Activated CD4-positive, alpha-beta T cell treated with anti-CD3 and anti-CD28 coated beads for 36 hours (primary cell): ENCODE measurements at regions not wholly inside any gene's neighbourhood (a gene's known extent, or its start where the extent isn't known, plus 50 kb on each side); places are given as distances from the start of the nearest gene placed in this dataset.

ENCODE experiments used
- ATAC-seq: fragments of 200-7000 bp; cut with Tn5 transposase; one replicate; pipeline ENCODE4 v1.10.0; 2021; ENCODE audit warnings: mild to moderate bottlenecking, moderate library complexity
- CTCF ChIA-PET: fragments of 350-600 bp; sonication (Branson Sonifier 250); formaldehyde crosslinking; loops from one replicate; lab custom pipeline; 2021; ENCODE audit warnings: antibody characterized with exemption; lab: Charles Lee
- POLR2A ChIA-PET: fragments of 350-600 bp; sonication (Branson Sonifier 250); formaldehyde crosslinking; loops from one replicate; lab custom pipeline; 2021; ENCODE audit warnings: antibody characterized with exemption, inconsistent platforms; lab: Charles Lee
- DNase-seq: peaks from one replicate; pipeline ENCODE4 v3.0.0-alpha.2; 2020
- H3K27ac Mint-ChIP-seq: one replicate; pipeline ENCODE4 v1.8.0; 2021; ENCODE audit warnings: mixed read lengths
- H3K27me3 Mint-ChIP-seq: one replicate; pipeline ENCODE4 v1.8.0; 2021; ENCODE audit warnings: mixed read lengths
- H3K36me3 Mint-ChIP-seq: one replicate; pipeline ENCODE4 v1.8.0; 2021; ENCODE audit warnings: low read depth, mixed read lengths
- H3K4me1 Mint-ChIP-seq: one replicate; pipeline ENCODE4 v1.8.0; 2021; ENCODE audit warnings: mixed read lengths
- H3K4me3 Mint-ChIP-seq: one replicate; pipeline ENCODE4 v1.8.0; 2021; ENCODE audit warnings: mild to moderate bottlenecking, moderate library complexity, mixed read lengths
- H3K9me3 Mint-ChIP-seq: one replicate; pipeline ENCODE4 v1.8.0; 2021; ENCODE audit warnings: low read depth, mixed read lengths
- intact Hi-C, 2 experiments: fragments of 100-400 bp; cut with DNase I in 1 of 2; cut with micrococcal nuclease in 1 of 2; formaldehyde crosslinking; loops; one replicate each; pipeline versions ENCODE4 v1.14.2 to v1.15.1; 2022 to 2024; cut with DNase I, micrococcal nuclease

- Mint-ChIP-seq H3K4me1 (no peaks in the 10 kb centered on the region), H3K27me3 (no peaks in the 10 kb centered on the region), H3K36me3 (no peaks in the 10 kb centered on the region), H3K4me3 (no peak overlapping the region), H3K9me3 (no peaks in the 10 kb centered on the region), H3K27ac (no peak overlapping the region)
- ChIA-PET POLR2A (no interaction called here), CTCF (no interaction called here)
- intact Hi-C loops = no loop called here
- DNase-seq (no peak), ATAC-seq (no peak)
Measured at GRCh38 chr5:58227858-58228257, 232.0 kb downstream of the PLK2 start.

- ChIA-PET CTCF (no interaction called here), POLR2A (no interaction called here)
- Mint-ChIP-seq H3K27ac (no peak overlapping the region), H3K9me3 (no peaks in the 10 kb centered on the region), H3K4me3 (no peak overlapping the region), H3K27me3 (no peaks in the 10 kb centered on the region), H3K36me3 (no peaks in the 10 kb centered on the region), H3K4me1 (no peaks in the 10 kb centered on the region)
- no peak for DNase-seq
- ATAC-seq = no peak
- intact Hi-C loops = no loop called here
Measured at GRCh38 chr5:58224661-58225060, 235.2 kb downstream of the PLK2 start.

GRCh38 chr5:58224221-58224620, 235.7 kb downstream of the PLK2 start:
- Mint-ChIP-seq H3K27me3 (no peaks in the 10 kb centered on the region), H3K27ac (no peak overlapping the region), H3K4me3 (no peak overlapping the region), H3K4me1 (no peaks in the 10 kb centered on the region), H3K36me3 (no peaks in the 10 kb centered on the region), H3K9me3 (no peaks in the 10 kb centered on the region)
- ChIA-PET CTCF (no interaction called here), POLR2A (no interaction called here)
- ATAC-seq (no peak), DNase-seq (no peak)
- intact Hi-C loops = no loop called here

DNA sequence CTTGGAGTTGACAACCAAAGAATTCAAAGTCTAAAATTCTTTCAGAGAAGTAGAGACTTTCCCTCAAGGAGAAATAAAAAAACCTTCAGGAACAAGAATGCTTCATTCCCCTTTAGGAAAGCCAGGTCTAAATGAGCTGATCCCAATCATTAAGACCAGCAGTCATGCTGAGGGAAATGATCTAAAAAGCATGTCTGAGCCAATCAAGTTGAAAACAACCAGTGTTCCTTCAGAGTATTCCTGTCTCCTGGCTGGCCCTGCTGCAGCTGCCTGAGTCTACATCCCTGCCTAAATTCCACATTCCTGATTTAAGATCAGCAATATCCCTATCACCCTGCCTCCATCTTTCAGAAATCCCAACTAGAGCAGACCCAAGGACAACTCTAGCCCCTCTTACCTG, 244.5 kb downstream of the PLK2 start:
- intact Hi-C loops = no loop called here
- Mint-ChIP-seq H3K4me3 (no peak overlapping the region), H3K9me3 (no peaks in the 10 kb centered on the region), H3K4me1 (no peaks in the 10 kb centered on the region), H3K27ac (no peak overlapping the region), H3K27me3 (peaks cover 1% of the 10 kb centered on the region), H3K36me3 (no peaks in the 10 kb centered on the region)
- DNase-seq = no peak
- CTCF ChIA-PET = interaction anchor here (0.6 kb wide), 1 partner anchor 158 kb away, joined by 3 read pairs; no protein-coding TSS in a partner anchor
- POLR2A ChIA-PET = no interaction called here
- no peak for ATAC-seq

DNA sequence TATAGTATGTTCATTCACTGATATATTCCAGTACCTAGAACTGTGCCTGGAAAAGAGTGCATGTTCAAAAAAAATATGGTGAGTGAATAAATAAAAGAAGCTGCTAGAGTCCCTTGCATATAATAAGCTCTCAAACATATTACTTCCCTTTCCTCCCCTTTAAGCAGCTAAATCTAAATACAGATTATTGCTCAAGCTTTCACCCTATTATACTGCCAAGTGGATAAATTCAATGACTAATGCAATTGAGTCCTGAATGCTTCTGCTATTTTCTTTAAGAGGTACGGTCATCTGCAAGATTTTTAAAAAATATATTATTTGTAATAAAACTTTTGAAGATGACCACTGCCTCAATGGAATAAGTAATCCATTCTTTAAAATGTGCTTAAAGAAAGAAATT, 248.4 kb downstream of the PLK2 start:
- Mint-ChIP-seq H3K27me3 (peaks cover 5% of the 10 kb centered on the region), H3K4me3 (no peak overlapping the region), H3K36me3 (no peaks in the 10 kb centered on the region), H3K4me1 (no peaks in the 10 kb centered on the region), H3K9me3 (no peaks in the 10 kb centered on the region), H3K27ac (no peak overlapping the region)
- no peak for ATAC-seq
- ChIA-PET POLR2A (no interaction called here), CTCF (no interaction called here)
- intact Hi-C loops = no loop called here
- no peak for DNase-seq

DNA sequence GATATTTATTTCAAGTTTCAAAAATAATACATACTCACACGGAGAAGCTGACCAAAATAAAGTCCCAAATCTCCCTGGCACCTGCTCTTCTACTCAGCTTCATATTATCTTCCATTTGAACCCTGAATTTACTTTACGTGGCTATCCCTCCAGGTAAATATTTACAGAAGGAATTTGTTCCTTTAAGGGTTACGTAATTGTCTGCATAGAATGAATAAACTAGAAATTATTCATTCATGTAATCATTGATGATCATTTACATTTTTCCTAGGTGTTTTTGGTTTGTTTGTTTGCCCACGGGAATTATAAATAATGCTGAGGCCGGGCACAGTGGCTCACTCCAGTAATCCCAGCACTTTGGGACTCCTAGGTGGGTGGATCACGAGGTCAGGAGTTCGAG, 251.2 kb downstream of the PLK2 start:
- POLR2A ChIA-PET = no interaction called here
- H3K9me3 Mint-ChIP-seq = no peaks in the 10 kb centered on the region

GRCh38 chr5:58207076-58207475, 252.8 kb downstream of the PLK2 start:
- Mint-ChIP-seq H3K27me3 (peaks cover 5% of the 10 kb centered on the region), H3K4me1 (no peaks in the 10 kb centered on the region), H3K27ac (no peak overlapping the region), H3K4me3 (no peak overlapping the region), H3K9me3 (no peaks in the 10 kb centered on the region), H3K36me3 (no peaks in the 10 kb centered on the region)
- intact Hi-C loops = no loop called here
- ChIA-PET POLR2A (no interaction called here), CTCF (interaction anchor here (0.8 kb wide), 1 partner anchor 709 kb away, joined by 3 read pairs; no protein-coding TSS in a partner anchor)
- no peak for DNase-seq
- ATAC-seq = no peak

More for the DNA sequence above, 251.2 kb downstream of the PLK2 start:
- CTCF ChIA-PET = no interaction called here
- no peak for DNase-seq
- Mint-ChIP-seq H3K27ac (no peak overlapping the region), H3K36me3 (no peaks in the 10 kb centered on the region), H3K4me1 (no peaks in the 10 kb centered on the region), H3K27me3 (peaks cover 5% of the 10 kb centered on the region), H3K4me3 (no peak overlapping the region)
- no peak for ATAC-seq
- intact Hi-C loops = no loop called here

- H3K36me3 Mint-ChIP-seq = no peaks in the 10 kb centered on the region
- no peak for DNase-seq
- H3K27me3 Mint-ChIP-seq = peaks cover 5% of the 10 kb centered on the region
- H3K4me1 Mint-ChIP-seq = no peaks in the 10 kb centered on the region
- POLR2A ChIA-PET = interaction anchor here (0.7 kb wide), 1 partner anchor 67 kb away, joined by 4 read pairs; no protein-coding TSS in a partner anchor
- H3K27ac Mint-ChIP-seq = no peak overlapping the region
- CTCF ChIA-PET = no interaction called here
- intact Hi-C loops = no loop called here
- H3K4me3 Mint-ChIP-seq = no peak overlapping the region
- H3K9me3 Mint-ChIP-seq = no peaks in the 10 kb centered on the region
- ATAC-seq = no peak
Measured at GRCh38 chr5:58204966-58205365, 254.9 kb downstream of the PLK2 start.

DNA sequence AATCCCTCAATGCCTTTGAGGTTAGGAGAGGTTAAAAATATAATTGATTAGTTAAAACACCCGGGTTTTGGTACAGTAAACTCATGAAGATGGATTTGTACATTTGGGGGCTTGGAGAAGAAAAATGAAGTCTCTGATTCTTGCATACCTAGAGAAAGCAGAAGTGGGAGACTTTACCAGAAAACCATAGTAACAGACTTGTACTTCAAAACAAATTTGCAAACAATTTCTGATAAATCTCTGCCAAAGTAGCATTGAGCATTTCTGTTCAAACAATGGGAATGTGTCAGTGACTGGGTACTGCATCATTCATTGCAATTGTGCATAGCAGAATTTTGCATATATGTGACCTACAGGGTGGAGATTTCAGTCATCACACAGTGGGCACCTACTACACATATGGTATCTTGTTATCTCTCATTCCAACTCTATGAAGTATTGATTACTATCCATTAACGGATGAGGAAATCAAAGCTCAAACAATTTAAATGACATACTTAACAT, 256.9 kb downstream of the PLK2 start:
- ChIA-PET CTCF (no interaction called here), POLR2A (no interaction called here)
- no peaks in the 10 kb centered on the region for H3K9me3 Mint-ChIP-seq
- H3K27ac Mint-ChIP-seq = no peak overlapping the region
- DNase-seq (no peak), ATAC-seq (no peak)
- intact Hi-C loops = no loop called here
- H3K4me1 Mint-ChIP-seq = no peaks in the 10 kb centered on the region
- H3K36me3 Mint-ChIP-seq = no peaks in the 10 kb centered on the region
- H3K27me3 Mint-ChIP-seq = peaks cover 4% of the 10 kb centered on the region
- H3K4me3 Mint-ChIP-seq = no peak overlapping the region

- Mint-ChIP-seq H3K9me3 (no peaks in the 10 kb centered on the region), H3K27ac (no peak overlapping the region), H3K36me3 (no peaks in the 10 kb centered on the region), H3K4me1 (no peaks in the 10 kb centered on the region), H3K27me3 (peaks cover 3% of the 10 kb centered on the region), H3K4me3 (no peak overlapping the region)
- CTCF ChIA-PET = no interaction called here
- DNase-seq (no peak), ATAC-seq (no peak)
- intact Hi-C loops = no loop called here
- POLR2A ChIA-PET = no interaction called here
Measured at GRCh38 chr5:58201922-58202648, 257.8 kb downstream of the PLK2 start.

GRCh38 chr5:58200451-58200850, 259.4 kb downstream of the PLK2 start:
- Mint-ChIP-seq H3K9me3 (no peaks in the 10 kb centered on the region), H3K4me3 (no peak overlapping the region), H3K36me3 (no peaks in the 10 kb centered on the region), H3K4me1 (no peaks in the 10 kb centered on the region), H3K27me3 (peaks cover 3% of the 10 kb centered on the region), H3K27ac (no peak overlapping the region)
- CTCF ChIA-PET = no interaction called here
- DNase-seq (no peak), ATAC-seq (no peak)
- POLR2A ChIA-PET = no interaction called here
- intact Hi-C loops = no loop called here

DNA sequence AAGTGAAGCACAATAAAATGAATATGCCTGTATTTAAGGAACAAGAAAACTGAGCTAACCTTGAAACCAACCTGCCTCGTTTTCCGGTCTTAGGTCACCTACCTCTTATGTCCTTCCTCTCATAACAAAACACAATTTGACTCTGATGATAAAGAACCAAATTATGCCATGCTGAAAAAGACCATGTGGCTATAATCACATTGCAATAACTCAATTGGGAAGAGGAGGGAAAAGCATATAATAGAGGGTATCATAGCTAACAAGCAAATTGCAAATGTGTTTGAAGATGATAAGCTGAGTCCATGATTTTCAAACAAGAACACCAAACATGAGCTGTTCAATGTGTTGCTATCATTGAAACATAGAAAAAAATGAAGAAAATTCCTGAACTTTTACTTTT, 260.8 kb downstream of the PLK2 start:
- H3K27ac Mint-ChIP-seq = no peak overlapping the region
- no peaks in the 10 kb centered on the region for H3K4me1 Mint-ChIP-seq
- H3K36me3 Mint-ChIP-seq = no peaks in the 10 kb centered on the region
- no peaks in the 10 kb centered on the region for H3K9me3 Mint-ChIP-seq
- intact Hi-C loops = no loop called here
- no peak for DNase-seq
- POLR2A ChIA-PET = no interaction called here
- CTCF ChIA-PET = no interaction called here
- no peak for ATAC-seq
- no peak overlapping the region for H3K4me3 Mint-ChIP-seq
- H3K27me3 Mint-ChIP-seq = peaks cover 3% of the 10 kb centered on the region
